WTC11 (cell line): ENCODE measurements at regions not wholly inside any gene's neighbourhood (a gene's known extent, or its start where the extent isn't known, plus 50 kb on each side); places are given as distances from the start of the nearest gene placed in this dataset.
A peak's percentile ranks its signal among the peaks of the same experiment; 100 is the strongest.

Experiments
- ATAC-seq: fragments of 200-7000 bp; cut with Tn5 transposase; 2 replicates; pipeline ENCODE4 v1.10.0; 2021; ENCODE audit warnings: mild to moderate bottlenecking, moderate library complexity
- CTCF ChIA-PET: fragments of 300-600 bp; sonication (Branson Sonifier 250); formaldehyde crosslinking; loops from one replicate; lab custom pipeline; 2021; ENCODE audit warnings: antibody characterized with exemption; lab: Charles Lee
- POLR2A ChIA-PET: fragments of 350-600 bp; sonication (Branson Sonifier 250); formaldehyde crosslinking; loops from one replicate; lab custom pipeline; 2021; ENCODE audit warnings: antibody characterized with exemption; lab: Charles Lee
- DNase-seq: peaks from one replicate; pipeline ENCODE4 v3.0.0; 2021; ENCODE audit warnings: low spot score
- H3K27ac Mint-ChIP-seq: 2 replicates; pipeline ENCODE4 v1.8.0; 2021; ENCODE audit warnings: mixed read lengths
- H3K27me3 Mint-ChIP-seq: 2 replicates; pipeline ENCODE4 v1.8.0; 2021; ENCODE audit warnings: low read depth, mild to moderate bottlenecking, moderate library complexity, mixed read lengths
- H3K36me3 Mint-ChIP-seq: 2 replicates; pipeline ENCODE4 v1.8.0; 2021; ENCODE audit warnings: mixed read lengths
- H3K4me1 Mint-ChIP-seq: 2 replicates; pipeline ENCODE4 v1.8.0; 2022; ENCODE audit warnings: mixed read lengths
- H3K4me3 Mint-ChIP-seq: 2 replicates; pipeline ENCODE4 v1.8.0; 2021; ENCODE audit warnings: mild to moderate bottlenecking, moderate library complexity, mixed read lengths
- H3K9me3 Mint-ChIP-seq: 2 replicates; pipeline ENCODE4 v1.8.0; 2021; ENCODE audit warnings: mixed read lengths
- ATF3 ChIP-seq: sonication (generic); formaldehyde crosslinking; conservative IDR thresholded peaks from 2 replicates; pipeline ENCODE4 v1.8.1; 2022; ENCODE audit warnings: mild to moderate bottlenecking, missing genetic modification reagents
- CREM ChIP-seq: sonication (generic); formaldehyde crosslinking; IDR thresholded peaks from 2 replicates; pipeline ENCODE4 v1.8.1; 2022; ENCODE audit warnings: mild to moderate bottlenecking, missing genetic modification reagents, moderate library complexity
- EMX1 ChIP-seq: fragments of 250-450 bp; sonication (Bioruptor Pico); IDR thresholded peaks from 2 replicates; pipeline ENCODE4 v1.8.0; 2021; ENCODE audit warnings: mild to moderate bottlenecking
- ERG ChIP-seq: fragments of 250-450 bp; sonication (Bioruptor Pico); IDR thresholded peaks from 2 replicates; pipeline ENCODE4 v1.8.0; 2021; ENCODE audit warnings: mild to moderate bottlenecking
- HMGXB4 ChIP-seq: sonication (generic); formaldehyde crosslinking; IDR thresholded peaks from 2 replicates; pipeline ENCODE4 v1.8.1; 2023; ENCODE audit warnings: mild to moderate bottlenecking, moderate library complexity, missing genetic modification reagents
- IRF1 ChIP-seq: sonication (generic); formaldehyde crosslinking; IDR thresholded peaks from 2 replicates; pipeline ENCODE4 v1.8.0; 2023; ENCODE audit warnings: missing genetic modification reagents
- JAZF1 ChIP-seq: fragments of 250-450 bp; sonication (Bioruptor Pico); IDR thresholded peaks from 2 replicates; pipeline ENCODE4 v1.9.0; 2021; ENCODE audit warnings: moderate library complexity, mild to moderate bottlenecking, inconsistent platforms
- JUN ChIP-seq: sonication (generic); formaldehyde crosslinking; IDR thresholded peaks from 2 replicates; pipeline ENCODE4 v1.8.0; 2023; ENCODE audit warnings: mild to moderate bottlenecking, missing genetic modification reagents
- NR1H2 ChIP-seq: sonication (generic); formaldehyde crosslinking; IDR thresholded peaks from 2 replicates; pipeline ENCODE4 v1.9.0; 2021; ENCODE audit warnings: mild to moderate bottlenecking, moderate library complexity, missing genetic modification reagents
- NR3C1 ChIP-seq: sonication (generic); formaldehyde crosslinking; conservative IDR thresholded peaks from 2 replicates; pipeline ENCODE4 v1.8.1; 2023; ENCODE audit warnings: low read depth, mild to moderate bottlenecking, missing genetic modification reagents
- TCF7 ChIP-seq: sonication (generic); formaldehyde crosslinking; IDR thresholded peaks from 2 replicates; pipeline ENCODE4 v1.8.0; 2022; ENCODE audit warnings: mild to moderate bottlenecking, low read depth, missing genetic modification reagents, moderate library complexity
- USF2 ChIP-seq: sonication (generic); formaldehyde crosslinking; IDR thresholded peaks from 2 replicates; pipeline ENCODE4 v1.8.1; 2023; ENCODE audit warnings: mild to moderate bottlenecking, missing genetic modification reagents, moderate library complexity
- ZNF532 ChIP-seq: fragments of 250-450 bp; sonication (Bioruptor Pico); IDR thresholded peaks from 2 replicates; pipeline ENCODE4 v1.9.0; 2021; ENCODE audit warnings: mild to moderate bottlenecking, borderline replicate concordance
- ZSCAN18 ChIP-seq: fragments of 250-450 bp; sonication (Bioruptor Pico); IDR thresholded peaks from 2 replicates; pipeline ENCODE4 v2.1.2; 2022; ENCODE audit warnings: mild to moderate bottlenecking, moderate library complexity
- TF ChIP-seq, protein P1 (sequence below): fragments of 250-450 bp; sonication (Bioruptor Pico); conservative IDR thresholded peaks from 2 replicates; pipeline ENCODE4 v1.9.0; 2021; ENCODE audit warnings: mild to moderate bottlenecking
- TF ChIP-seq, protein P2 (sequence below): sonication (generic); formaldehyde crosslinking; IDR thresholded peaks from 2 replicates; pipeline ENCODE4 v1.8.1; 2023; ENCODE audit warnings: mild to moderate bottlenecking, missing genetic modification reagents, borderline replicate concordance

- Mint-ChIP-seq H3K27ac (no peak overlapping the region), H3K9me3 (no peaks in the 10 kb centered on the region), H3K27me3 (no peaks in the 10 kb centered on the region), H3K36me3 (no peaks in the 10 kb centered on the region), H3K4me1 (peaks cover 22% of the 10 kb centered on the region)
- ChIA-PET POLR2A (interaction anchor here (3.4 kb wide), 1 partner anchor 10 kb away, joined by 12 read pairs; no protein-coding TSS in a partner anchor), CTCF (interaction anchor here (0.6 to 1.7 kb wide), 2 partner anchors 31 to 33 kb away, joined by 3 to 6 read pairs; no protein-coding TSS in a partner anchor)
- ATAC-seq, result no peak
- DNase-seq, result no peak
- TF ChIP-seq ATF3 (CRISPR knock-in tag) (no peak), JAZF1 (CRISPR knock-in tag) (no peak), ERG (CRISPR knock-in tag) (no peak), JUN (no peak), TCF7 (no peak), ZSCAN18 (CRISPR knock-in tag) (no peak)
- TF ChIP-seq, protein P1, sequence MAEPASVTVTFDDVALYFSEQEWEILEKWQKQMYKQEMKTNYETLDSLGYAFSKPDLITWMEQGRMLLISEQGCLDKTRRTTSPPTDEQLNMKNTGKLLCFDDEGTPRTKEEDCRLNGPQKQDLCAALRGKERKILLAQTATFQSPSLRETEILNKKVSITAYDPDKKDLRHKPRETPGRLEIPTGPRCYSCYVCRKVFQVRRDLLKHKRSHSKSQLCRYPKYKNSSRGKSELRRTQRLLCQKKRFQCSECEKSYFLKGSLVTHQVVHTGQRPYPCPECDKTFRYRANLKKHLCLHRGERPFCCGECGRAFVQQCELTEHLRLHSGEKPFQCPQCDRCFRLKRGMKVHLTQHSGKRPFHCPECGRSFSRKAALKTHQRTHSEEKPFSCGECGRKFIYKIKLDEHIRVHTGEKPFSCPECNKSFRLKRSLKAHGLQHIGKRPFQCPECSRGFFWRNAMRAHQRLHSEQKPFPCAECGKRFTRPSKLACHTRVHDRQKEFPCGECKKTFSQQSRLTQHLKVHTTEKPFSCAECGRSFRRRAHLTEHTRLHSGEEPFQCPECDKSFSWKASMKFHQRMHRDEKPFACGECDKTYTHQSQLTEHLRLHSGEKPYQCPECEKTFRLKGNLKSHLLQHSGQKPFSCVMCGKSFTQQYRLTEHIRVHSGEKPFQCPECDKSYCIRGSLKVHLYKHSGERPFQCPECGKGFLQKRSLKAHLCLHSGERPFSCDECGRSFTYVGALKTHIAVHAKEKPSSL, result no peak
- TF ChIP-seq, all 79 proteins: peak for 0
- H3K4me3 Mint-ChIP-seq, result no peak overlapping the region
Observed at GRCh38 chr3:159773706-159774105, 214.9 kb upstream of the IL12A start.

DNA sequence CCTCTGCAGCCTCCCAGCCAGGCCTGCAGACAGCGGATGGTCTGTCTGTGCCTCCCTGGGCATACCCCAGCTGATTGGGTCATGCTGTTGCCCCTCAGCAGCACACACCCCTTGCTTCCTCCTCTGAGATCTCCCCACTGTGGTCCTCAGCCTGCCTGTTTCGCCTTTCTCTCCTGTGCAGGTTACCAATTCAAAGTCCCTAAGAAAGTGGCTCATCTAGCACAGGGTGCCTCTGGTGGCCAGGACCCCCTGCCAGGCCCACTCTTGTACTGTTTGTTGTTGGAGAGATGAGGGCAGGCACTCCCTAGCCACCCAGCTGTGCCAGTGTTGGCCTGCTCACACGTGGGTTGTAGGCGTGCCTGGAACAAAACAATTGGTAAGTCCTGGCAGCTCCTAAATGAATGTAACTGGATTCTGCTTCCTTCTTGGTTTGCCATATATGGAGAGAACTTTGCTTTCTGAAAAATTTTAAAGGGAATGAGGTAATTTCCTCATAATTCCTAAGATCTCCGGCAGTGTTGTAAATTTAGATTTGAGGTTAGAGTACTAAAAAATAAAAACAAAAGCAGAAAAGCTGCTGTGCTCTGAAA lies 213.2 kb upstream of the IL12A start:
- H3K9me3 Mint-ChIP-seq, result no peaks in the 10 kb centered on the region
- H3K4me3 Mint-ChIP-seq, result no peak overlapping the region; the same call in 1 of the 2 replicates
- no peaks in the 10 kb centered on the region for H3K36me3 Mint-ChIP-seq
- ATAC-seq, result peak; percentile 99
- no peaks in the 10 kb centered on the region for H3K27me3 Mint-ChIP-seq
- POLR2A ChIA-PET, result interaction anchor here (3.4 kb wide), 1 partner anchor 12 kb away, joined by 12 read pairs; no protein-coding TSS in a partner anchor
- DNase-seq, result peak; percentile 44
- CTCF ChIA-PET, result interaction anchor here (0.9 to 2.1 kb wide), 6 partner anchors 9 to 453 kb away, joined by 3 to 16 read pairs (median 4); no protein-coding TSS in a partner anchor
- peak overlapping the region; percentile 89 for H3K27ac Mint-ChIP-seq
- peaks cover 22% of the 10 kb centered on the region for H3K4me1 Mint-ChIP-seq
- TF ChIP-seq EMX1 (CRISPR knock-in tag), result no peak
- TF ChIP-seq CREM, result no peak
- TF ChIP-seq IRF1 (CRISPR knock-in tag), result no peak
- peak; percentile 42; the same call in 1 of the 2 replicates for TF ChIP-seq USF2 (CRISPR knock-in tag)
- TF ChIP-seq HMGXB4 (CRISPR knock-in tag), result no peak
- TF ChIP-seq NR1H2 (CRISPR knock-in tag), result no peak
- no peak for TF ChIP-seq ZNF532
- TF ChIP-seq, protein P2, sequence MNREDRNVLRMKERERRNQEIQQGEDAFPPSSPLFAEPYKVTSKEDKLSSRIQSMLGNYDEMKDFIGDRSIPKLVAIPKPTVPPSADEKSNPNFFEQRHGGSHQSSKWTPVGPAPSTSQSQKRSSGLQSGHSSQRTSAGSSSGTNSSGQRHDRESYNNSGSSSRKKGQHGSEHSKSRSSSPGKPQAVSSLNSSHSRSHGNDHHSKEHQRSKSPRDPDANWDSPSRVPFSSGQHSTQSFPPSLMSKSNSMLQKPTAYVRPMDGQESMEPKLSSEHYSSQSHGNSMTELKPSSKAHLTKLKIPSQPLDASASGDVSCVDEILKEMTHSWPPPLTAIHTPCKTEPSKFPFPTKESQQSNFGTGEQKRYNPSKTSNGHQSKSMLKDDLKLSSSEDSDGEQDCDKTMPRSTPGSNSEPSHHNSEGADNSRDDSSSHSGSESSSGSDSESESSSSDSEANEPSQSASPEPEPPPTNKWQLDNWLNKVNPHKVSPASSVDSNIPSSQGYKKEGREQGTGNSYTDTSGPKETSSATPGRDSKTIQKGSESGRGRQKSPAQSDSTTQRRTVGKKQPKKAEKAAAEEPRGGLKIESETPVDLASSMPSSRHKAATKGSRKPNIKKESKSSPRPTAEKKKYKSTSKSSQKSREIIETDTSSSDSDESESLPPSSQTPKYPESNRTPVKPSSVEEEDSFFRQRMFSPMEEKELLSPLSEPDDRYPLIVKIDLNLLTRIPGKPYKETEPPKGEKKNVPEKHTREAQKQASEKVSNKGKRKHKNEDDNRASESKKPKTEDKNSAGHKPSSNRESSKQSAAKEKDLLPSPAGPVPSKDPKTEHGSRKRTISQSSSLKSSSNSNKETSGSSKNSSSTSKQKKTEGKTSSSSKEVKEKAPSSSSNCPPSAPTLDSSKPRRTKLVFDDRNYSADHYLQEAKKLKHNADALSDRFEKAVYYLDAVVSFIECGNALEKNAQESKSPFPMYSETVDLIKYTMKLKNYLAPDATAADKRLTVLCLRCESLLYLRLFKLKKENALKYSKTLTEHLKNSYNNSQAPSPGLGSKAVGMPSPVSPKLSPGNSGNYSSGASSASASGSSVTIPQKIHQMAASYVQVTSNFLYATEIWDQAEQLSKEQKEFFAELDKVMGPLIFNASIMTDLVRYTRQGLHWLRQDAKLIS (CRISPR knock-in tag), result 0 out of 2 replicates have a peak, but pooled peaks have one; percentile 39
- no peak for TF ChIP-seq NR3C1
